GM04503 (cell line): ENCODE measurements at regions not wholly inside any gene's neighbourhood (a gene's known extent, or its start where the extent isn't known, plus 50 kb on each side); places are given as distances from the start of the nearest gene placed in this dataset.
"Not testable (repeated sequence)": the region's sequence is repeated elsewhere in the genome, so short reads cannot be mapped to it uniquely, and the experiment has no call there.

Source experiments
- DNase-seq: peaks from one replicate; pipeline ENCODE4 v3.0.0-alpha.2; 2012; ENCODE audit warnings: low read depth

GRCh38 chr22:26970809-26971394, 313.5 kb downstream of the MIAT start:
- no peak for DNase-seq

GRCh38 chr22:26972286-26972685, 314.9 kb downstream of the MIAT start:
- no peak for DNase-seq

DNA sequence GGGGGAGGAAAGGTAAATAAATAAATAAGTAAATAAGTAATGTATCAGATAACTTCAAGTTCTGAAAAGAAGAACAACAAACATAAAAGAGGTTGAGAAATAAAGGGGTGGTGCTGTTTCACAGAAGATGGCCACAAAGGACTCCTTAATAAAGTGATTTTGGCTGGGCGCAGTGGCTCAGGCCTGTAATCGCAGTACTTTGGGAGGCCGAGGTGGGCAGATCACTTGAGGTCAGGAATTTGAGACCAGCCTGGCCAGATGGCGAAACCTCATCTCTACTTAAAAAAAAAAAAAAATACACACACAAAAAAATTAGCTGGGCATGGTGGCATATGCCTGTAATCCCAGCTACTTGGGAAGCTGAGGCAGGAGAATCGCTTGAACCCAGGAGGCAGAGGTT, 315.5 kb downstream of the MIAT start:
- DNase-seq = not testable (repeated sequence)

DNA sequence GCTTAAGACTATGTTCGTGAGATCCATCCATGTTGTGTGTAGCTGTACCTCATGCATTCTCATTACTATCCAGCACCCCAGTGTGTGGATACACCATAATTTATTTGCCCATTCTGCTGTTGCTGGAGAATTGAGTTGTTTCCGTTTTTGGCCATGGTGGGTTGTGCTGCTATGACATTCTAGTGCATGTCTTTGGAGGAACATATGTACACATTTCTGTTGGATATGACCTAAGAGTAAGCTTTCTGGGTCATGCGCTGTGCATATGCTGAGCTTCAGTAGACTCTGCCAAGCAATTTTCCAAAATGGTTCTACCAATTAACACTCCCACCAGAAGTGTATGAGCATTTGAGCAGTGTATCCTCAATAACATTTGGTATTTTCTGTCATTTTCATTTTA, 316.6 kb downstream of the MIAT start:
- DNase-seq = no peak

DNA sequence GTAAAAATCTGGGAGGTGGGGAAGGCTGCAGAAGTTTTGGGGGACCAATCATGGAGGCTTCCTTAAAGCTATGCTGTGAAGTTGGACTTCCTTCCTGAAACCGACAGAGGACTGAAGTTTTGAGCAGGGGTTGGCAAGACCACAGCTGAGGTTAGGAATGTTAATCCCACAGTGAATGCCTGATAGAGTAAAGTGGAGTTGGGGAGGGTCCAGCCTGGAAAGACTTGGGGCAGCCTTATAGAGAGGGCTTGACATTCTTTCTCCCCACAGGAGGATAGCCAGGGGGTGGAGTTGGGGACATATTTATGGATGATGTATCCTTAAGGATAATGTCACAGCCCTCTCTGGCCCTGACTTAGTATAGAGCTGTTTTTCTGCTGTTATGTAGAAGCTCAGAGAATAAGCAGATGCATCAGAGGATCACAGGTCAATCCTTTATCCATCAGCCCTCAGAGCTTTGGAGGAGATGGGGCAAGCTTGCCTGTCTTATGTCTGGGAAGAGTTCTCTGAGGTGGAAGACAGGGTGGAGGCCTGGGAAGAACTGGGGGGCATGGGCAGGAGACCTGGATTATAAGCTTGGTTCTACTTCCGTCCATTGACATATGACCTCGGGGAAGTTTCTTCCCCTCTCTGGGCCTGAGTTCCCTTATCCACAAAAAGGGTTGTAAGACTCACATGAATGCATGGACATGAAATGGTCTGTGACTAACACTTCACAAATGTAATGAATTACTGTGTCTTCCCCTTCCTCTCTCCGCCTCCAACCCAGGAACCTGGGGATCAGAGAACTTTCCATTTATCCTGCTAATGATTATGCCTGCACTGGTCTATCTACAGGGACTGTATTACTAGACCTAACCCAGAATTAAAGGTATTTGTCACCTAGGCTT, 317.8 kb downstream of the MIAT start:
- DNase-seq = no peak

GRCh38 chr22:26975865-26976264, 318.5 kb downstream of the MIAT start:
- no peak for DNase-seq

DNA sequence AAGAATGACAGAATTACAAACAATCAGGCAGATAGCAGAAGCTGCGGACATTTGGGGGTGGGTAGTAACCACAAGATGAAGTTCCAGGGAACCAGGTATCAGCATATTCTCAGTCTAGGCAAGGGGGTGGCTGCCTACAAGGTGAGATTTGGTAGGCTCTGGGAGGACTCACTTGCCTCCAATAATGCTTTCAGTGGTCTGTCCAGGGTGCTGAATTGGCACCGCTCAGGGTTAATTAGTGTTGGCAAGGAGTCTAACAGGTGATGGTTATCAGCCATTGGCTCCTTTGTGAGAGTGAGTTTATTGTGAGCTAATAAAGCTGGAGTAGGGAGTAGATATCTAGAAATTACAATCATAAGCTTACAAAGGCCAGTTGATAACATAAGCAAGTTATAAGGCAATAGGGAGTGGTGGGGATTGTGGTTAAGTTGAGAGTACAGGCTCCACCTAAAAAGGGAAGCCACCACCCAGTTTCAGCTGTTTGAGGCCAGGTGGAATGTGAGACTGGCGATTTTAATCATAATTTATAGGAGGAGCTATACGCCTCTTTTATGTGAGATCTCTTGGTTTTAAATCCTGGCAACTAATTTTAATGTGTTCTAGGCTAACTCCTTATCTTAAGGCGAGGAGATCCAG, 320.5 kb downstream of the MIAT start:
- DNase-seq = no peak

- DNase-seq = no peak
Measured at GRCh38 chr22:26979294-26979693, 321.9 kb downstream of the MIAT start.

DNA sequence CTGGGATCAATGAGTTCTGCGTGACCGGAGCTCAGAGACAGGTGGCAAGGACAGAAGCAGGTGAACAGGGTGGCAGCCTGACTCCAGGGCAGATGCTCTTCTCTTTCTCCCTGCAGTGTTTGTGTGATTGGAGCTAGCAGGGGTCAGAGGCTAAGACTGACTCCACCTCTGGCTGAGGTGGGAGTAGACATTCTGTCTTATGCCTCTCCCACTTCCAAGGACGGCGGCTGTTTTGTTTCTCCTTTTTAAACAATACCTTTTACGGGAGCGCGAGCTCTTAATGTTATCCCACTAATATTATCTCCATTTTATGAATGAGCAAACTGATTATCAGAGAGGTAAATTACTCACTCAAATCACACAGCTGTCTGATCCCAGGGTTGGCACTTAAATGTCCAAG, 323.7 kb downstream of the MIAT start:
- no peak for DNase-seq

- no peak for DNase-seq
Measured at GRCh38 chr22:26981541-26981940, 324.2 kb downstream of the MIAT start.

DNA sequence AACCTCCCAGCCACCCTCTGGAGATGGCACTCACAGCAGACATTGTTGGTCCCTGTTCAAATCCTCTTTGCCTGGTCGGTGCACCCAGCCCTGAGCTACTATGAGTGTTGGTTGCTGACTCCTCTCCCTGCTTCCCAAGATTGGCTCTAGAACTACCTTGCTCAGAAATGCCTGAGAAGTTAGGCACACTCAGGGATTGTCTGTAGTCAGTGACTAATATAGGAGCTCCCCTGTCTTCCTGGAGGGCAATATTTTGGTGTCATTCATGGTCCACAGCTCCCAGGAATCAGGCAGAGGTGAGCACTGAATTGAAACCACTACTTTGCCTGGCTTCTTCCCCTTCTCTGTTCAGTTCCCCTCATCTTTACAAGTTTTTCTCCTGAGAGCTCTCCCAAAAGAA, 325.9 kb downstream of the MIAT start:
- no peak for DNase-seq

DNA sequence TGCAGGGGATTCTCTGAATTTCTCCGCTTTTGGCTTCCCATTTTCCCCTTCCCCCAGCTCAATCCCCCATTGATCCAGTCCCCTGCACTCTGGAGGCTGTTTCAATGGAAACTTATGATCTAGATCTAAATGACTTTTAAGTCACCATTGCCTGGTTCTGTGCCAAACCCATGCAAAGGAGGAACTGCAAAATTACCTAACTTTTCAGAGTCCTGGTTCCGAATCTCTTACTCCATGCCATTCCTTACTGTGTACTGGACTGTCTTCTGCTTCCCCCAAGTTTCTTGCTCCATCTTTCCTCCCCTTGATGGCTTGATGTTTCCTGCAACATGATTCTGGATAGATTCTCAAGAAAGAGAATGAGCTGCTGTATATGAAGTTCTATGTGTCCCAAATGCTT, 327.8 kb downstream of the MIAT start:
- DNase-seq = no peak

GRCh38 chr22:26985931-26986782, 328.8 kb downstream of the MIAT start:
- no peak for DNase-seq

- DNase-seq = no peak
Measured at GRCh38 chr22:26986884-26987283, 329.5 kb downstream of the MIAT start.

DNA sequence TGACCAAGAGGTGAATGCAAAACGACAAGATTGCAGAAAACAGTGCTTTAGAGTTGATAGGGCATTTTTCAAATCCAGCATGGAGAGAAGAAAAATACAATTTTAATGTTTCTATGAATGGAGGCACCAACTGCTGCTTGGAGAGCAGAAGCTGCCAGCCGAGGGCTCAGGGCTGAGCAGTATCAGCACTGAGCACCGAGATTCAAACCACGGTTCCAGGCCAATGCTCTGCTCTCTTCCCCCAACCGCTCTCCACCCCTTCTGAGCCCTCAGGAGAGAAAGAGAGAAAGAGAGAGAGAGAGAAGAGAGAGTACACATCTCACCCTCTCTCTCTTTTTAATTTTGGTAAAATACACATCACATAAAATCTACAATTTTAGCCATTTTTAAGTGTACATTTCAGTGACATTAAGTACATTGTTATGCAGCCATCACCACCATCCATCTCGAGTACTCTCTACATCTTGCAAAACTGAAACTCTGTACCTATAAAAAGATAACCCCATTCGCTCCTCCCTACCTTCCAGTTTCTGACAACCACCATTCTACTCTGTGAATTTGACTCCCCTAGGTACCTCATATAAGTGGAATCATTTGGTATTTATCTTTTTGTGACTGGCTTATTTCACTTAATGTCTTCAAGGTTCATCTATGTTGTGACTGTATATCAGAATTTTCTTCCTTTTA, 333.3 kb downstream of the MIAT start:
- no peak for DNase-seq

- no peak for DNase-seq
Measured at GRCh38 chr22:26992556-26992955, 335.2 kb downstream of the MIAT start.

DNA sequence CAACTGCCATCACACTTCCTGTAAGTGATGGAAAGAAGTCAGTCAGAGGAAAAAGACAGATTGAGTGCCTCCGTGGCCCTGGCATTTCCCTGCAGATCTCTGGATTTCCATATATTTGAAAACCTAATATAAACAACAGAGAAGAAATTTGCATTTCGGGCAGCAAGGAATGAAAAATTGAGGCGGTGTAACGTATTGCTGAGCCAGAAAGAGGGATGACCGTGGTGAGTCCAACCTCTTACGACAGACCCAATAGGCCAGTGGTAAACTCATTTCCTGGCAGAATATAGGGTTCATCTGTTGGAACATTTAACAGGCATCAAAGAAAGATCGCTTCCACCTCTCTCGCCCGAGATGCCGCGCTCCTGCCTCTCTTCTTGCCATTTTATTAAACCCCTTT, 336.5 kb downstream of the MIAT start:
- no peak for DNase-seq

DNA sequence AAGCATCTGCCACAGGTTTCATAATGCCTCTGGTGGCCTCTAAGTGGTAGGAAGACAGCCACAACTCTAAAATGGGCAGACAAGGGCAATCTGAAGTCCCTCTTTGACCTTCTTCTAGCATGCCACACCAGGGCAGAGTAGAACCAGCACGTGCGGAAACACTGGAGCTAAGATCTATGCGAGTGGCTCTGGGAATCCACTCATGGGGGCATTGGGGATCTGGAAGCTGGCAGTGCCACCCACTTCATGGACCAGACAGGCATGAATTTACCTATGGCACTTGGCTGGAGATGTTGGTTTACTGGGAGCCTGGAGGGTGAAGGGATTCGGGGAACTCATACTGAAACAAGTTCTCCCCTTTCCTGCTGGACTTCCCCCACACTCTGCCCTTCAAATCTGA, 337.4 kb downstream of the MIAT start:
- DNase-seq = no peak

DNA sequence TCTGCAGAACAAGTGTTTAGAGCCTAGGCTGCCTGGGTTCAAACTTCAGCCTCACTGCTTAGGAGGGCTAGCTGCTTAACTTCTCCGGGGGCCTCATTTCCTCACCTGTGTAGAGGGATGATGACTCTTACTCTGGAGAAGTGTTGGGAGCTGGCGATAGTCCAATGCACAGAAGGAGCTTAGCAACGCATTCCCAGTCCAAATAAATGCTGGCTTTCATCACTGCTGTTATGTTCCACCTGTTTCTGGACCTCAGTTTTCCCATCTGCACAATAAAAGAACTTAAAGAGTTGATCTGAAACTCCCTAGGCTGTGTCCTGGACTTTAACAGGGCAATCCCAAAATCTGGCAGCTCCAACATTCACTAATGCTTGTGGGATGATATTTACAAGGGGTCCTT, 337.8 kb downstream of the MIAT start:
- no peak for DNase-seq

DNA sequence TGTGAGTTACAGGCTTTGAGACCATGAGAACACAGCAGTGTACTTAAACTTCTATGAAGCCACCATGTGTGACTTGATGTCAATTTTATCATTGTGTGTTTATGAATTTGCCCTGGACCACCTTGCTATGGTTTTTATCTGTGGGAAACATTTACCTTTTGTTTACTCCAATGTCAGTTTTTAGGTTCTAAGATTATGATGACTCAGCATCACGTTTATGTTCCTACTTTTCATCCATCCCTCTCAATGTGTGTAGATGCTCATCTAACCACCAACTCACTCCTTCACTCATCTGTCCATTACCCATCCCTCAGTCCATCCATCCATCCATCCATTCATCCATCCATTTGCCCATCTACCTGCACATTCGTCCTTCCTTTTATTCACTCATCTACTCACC, 338.8 kb downstream of the MIAT start:
- no peak for DNase-seq

DNA sequence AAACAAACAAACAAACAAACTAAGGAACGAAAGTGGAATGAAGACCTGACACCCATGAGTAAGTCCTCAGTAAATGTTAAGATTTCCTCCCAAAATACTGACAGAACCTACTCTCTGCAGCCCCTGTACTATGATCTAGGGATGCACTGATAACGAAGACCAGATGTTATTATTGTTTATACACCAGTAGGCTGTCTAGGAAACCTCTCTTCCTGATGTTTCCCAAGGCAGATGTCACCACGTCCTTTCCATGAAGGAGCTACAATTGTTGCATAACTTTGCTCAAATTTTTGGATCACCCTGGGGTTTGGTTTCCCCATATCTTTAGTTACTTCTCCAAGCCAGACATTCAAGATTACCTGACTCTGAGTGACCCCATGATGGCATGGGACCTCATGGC, 340.7 kb downstream of the MIAT start:
- DNase-seq = peak; percentile 5

DNA sequence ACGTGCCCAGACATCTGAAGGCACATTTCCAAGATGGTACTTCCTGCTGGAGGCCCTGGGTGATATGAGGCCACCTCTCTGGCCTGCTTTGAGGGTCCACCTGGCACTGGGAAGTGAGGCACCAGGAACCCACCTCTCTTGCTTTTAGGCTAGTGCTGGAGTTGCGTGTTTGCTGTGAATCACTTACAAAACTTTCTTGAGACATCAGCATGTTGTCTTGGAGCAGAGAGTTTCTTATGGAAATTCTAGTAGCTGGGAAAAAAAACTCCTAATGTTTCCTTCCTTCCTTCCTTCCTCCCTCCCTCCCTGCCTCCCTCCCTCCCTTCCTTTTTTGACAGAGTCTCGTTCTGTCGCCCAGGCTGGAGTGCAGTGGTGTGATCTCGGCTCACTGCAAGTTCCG, 341.3 kb downstream of the MIAT start:
- DNase-seq = no peak
